ENCODE measurements at regions not wholly inside any gene's neighbourhood (a gene's known extent, or its start where the extent isn't known, plus 50 kb on each side); places are given as distances from the start of the nearest gene placed in this dataset.

GRCh38 chr4:165721815-165722214 is 151.2 kb upstream of the TLL1 start:
- no peak for TF ChIP-seq CTCF (IDR thresholded peaks at IDR 0.05; ENCODE audit: low read depth, low read length, missing control alignments)
- no peak overlapping the region for H3K4me3 ChIP-seq (ENCODE audit: low read depth, low read length)
- in situ Hi-C loops (cut with HindIII; ENCODE audit: low sequenced_read_pairs): no loop called here
- DNase-seq (ENCODE audit: low read depth): no peak

GRCh38 chr4:165723051-165723795 is 149.8 kb upstream of the TLL1 start:
- in situ Hi-C loops (cut with HindIII; ENCODE audit: low sequenced_read_pairs): no loop called here
- no peak overlapping the region for H3K4me3 ChIP-seq (ENCODE audit: low read depth, low read length)
- peak; percentile 32 for DNase-seq (ENCODE audit: low read depth)
- TF ChIP-seq CTCF (IDR thresholded peaks at IDR 0.05; ENCODE audit: low read depth, low read length, missing control alignments): no peak

GRCh38 chr4:165724786-165725185 is 148.3 kb upstream of the TLL1 start:
- in situ Hi-C loops (cut with HindIII; ENCODE audit: low sequenced_read_pairs): no loop called here
- DNase-seq (ENCODE audit: low read depth): no peak
- no peak overlapping the region for H3K4me3 ChIP-seq (ENCODE audit: low read depth, low read length)
- no peak for TF ChIP-seq CTCF (IDR thresholded peaks at IDR 0.05; ENCODE audit: low read depth, low read length, missing control alignments)

GRCh38 chr4:165725352-165725751 is 147.7 kb upstream of the TLL1 start:
- TF ChIP-seq CTCF (IDR thresholded peaks at IDR 0.05; ENCODE audit: low read depth, low read length, missing control alignments): no peak
- in situ Hi-C loops (cut with HindIII; ENCODE audit: low sequenced_read_pairs): no loop called here

GRCh38 chr4:165726831-165727230 is 146.2 kb upstream of the TLL1 start:
- H3K4me3 ChIP-seq (ENCODE audit: low read depth, low read length): no peak overlapping the region
- no peak for TF ChIP-seq CTCF (IDR thresholded peaks at IDR 0.05; ENCODE audit: low read depth, low read length, missing control alignments)
- in situ Hi-C loops (cut with HindIII; ENCODE audit: low sequenced_read_pairs): no loop called here
- peak; percentile 12 for DNase-seq (ENCODE audit: low read depth)

More at GRCh38 chr4:165725352-165725751, 147.7 kb upstream of the TLL1 start:
- no peak overlapping the region for H3K4me3 ChIP-seq (ENCODE audit: low read depth, low read length)
- DNase-seq (ENCODE audit: low read depth): no peak

GRCh38 chr4:165737309-165737972 is 135.6 kb upstream of the TLL1 start:
- no peak for DNase-seq (ENCODE audit: low read depth)
- in situ Hi-C loops (cut with HindIII; ENCODE audit: low sequenced_read_pairs): no loop called here
- no peak for TF ChIP-seq CTCF (IDR thresholded peaks at IDR 0.05; ENCODE audit: low read depth, low read length, missing control alignments)
- H3K4me3 ChIP-seq (ENCODE audit: low read depth, low read length): no peak overlapping the region
